BLaER1 treated with 17β-estradiol and CSF1 and Interleukin-3, amounts not matched to agents 10 nM and 100 nM (cell line): ENCODE measurements at regions not wholly inside any gene's neighbourhood (a gene's known extent, or its start where the extent isn't known, plus 50 kb on each side); places are given as distances from the start of the nearest gene placed in this dataset.

ENCODE experiments used
- H3K27ac ChIP-seq, 11 experiments: shearing (Covaris generic); formaldehyde crosslinking; 2 replicates each; pipeline ENCODE4 v1.8.1; 2022
- H3K27me3 ChIP-seq, 11 experiments: shearing (Covaris generic); formaldehyde crosslinking; 2 replicates each; pipeline ENCODE4 v1.8.1; 2022
- H3K36me3 ChIP-seq, 11 experiments: shearing (Covaris generic); formaldehyde crosslinking; 2 replicates each; pipeline ENCODE4 v1.8.1; 2022
- H3K4me1 ChIP-seq, 10 experiments: shearing (Covaris generic); formaldehyde crosslinking; 2 replicates each; pipeline ENCODE4 v1.8.1; 2022
- H3K4me2 ChIP-seq, 11 experiments: shearing (Covaris generic); formaldehyde crosslinking; 2 replicates each; pipeline ENCODE4 v1.8.1; 2022
- H3K4me3 ChIP-seq, 10 experiments: shearing (Covaris generic); formaldehyde crosslinking; 2 replicates each; pipeline ENCODE4 v1.8.1; 2022
- H3K9ac ChIP-seq, 11 experiments: shearing (Covaris generic); formaldehyde crosslinking; 2 replicates each; pipeline ENCODE4 v1.8.1; 2022
- H3K9me3 ChIP-seq, 11 experiments: shearing (Covaris generic); formaldehyde crosslinking; replicated peaks in 1 of 11; 2 replicates each; pipeline ENCODE4 v1.8.1; 2022
- H4K20me1 ChIP-seq, 11 experiments: shearing (Covaris generic); formaldehyde crosslinking; 2 replicates each; pipeline ENCODE4 v1.8.1; 2022
- Cebpa-rat ChIP-seq, 11 experiments: shearing (Covaris generic); IDR thresholded peaks; 2 replicates each; pipeline ENCODE4 v1.8.1; 2022

GRCh38 chr6:14335071-14335470 is 217.5 kb downstream of the CD83 start:
- TF ChIP-seq Cebpa-rat (IDR thresholded peaks at IDR 0.05): no peak

GRCh38 chr6:14337152-14337551 is 219.6 kb downstream of the CD83 start:
- no peak overlapping the region for H3K4me3 ChIP-seq
- no peaks in the 10 kb centered on the region for H3K36me3 ChIP-seq
- peaks cover 0 to 13% (median 3%) of the 10 kb centered on the region in 10 experiments; a peak in 7 of 20 replicates for H3K4me1 ChIP-seq
- peak overlapping the region in 2 of 11 experiments; percentile 7 to 20; a peak in 2 of 22 replicates for H3K4me2 ChIP-seq
- TF ChIP-seq Cebpa-rat (IDR thresholded peaks at IDR 0.05): no peak
- no peaks in the 10 kb centered on the region for H4K20me1 ChIP-seq
- no peak overlapping the region for H3K27ac ChIP-seq
- peaks cover 0 to 14% (median 7%) of the 10 kb centered on the region in 11 experiments; a peak in 5 of 22 replicates for H3K9me3 ChIP-seq
- H3K9ac ChIP-seq: no peak overlapping the region
- no peaks in the 10 kb centered on the region for H3K27me3 ChIP-seq

More at GRCh38 chr6:14335071-14335470, 217.5 kb downstream of the CD83 start:
- H4K20me1 ChIP-seq: no peaks in the 10 kb centered on the region
- peaks cover 0 to 14% (median 7%) of the 10 kb centered on the region in 11 experiments; a peak in 5 of 22 replicates for H3K9me3 ChIP-seq
- H3K9ac ChIP-seq: no peak overlapping the region
- H3K27ac ChIP-seq: no peak overlapping the region
- H3K4me1 ChIP-seq: peaks cover 0 to 10% (median 1%) of the 10 kb centered on the region in 10 experiments; a peak in 7 of 20 replicates
- no peaks in the 10 kb centered on the region for H3K27me3 ChIP-seq
- H3K36me3 ChIP-seq: no peaks in the 10 kb centered on the region
- no peak overlapping the region for H3K4me3 ChIP-seq
- no peak overlapping the region for H3K4me2 ChIP-seq

GRCh38 chr6:14339172-14339571 is 221.6 kb downstream of the CD83 start:
- Histone ChIP-seq H3K4me2 (peak overlapping the region in 2 of 11 experiments; percentile 8 to 10; a peak in 4 of 22 replicates), H3K27me3 (no peaks in the 10 kb centered on the region), H3K36me3 (no peaks in the 10 kb centered on the region), H3K9ac (no peak overlapping the region), H4K20me1 (no peaks in the 10 kb centered on the region), H3K4me3 (no peak overlapping the region), H3K27ac (no peak overlapping the region), H3K9me3 (peaks cover 0 to 14% (median 7%) of the 10 kb centered on the region in 11 experiments; a peak in 4 of 22 replicates), H3K4me1 (peaks cover 0 to 13% (median 3%) of the 10 kb centered on the region in 10 experiments; a peak in 7 of 20 replicates)
- TF ChIP-seq Cebpa-rat (IDR thresholded peaks at IDR 0.05): no peak

GRCh38 chr6:14339711-14340584 is 222.4 kb downstream of the CD83 start:
- no peak overlapping the region for H3K27ac ChIP-seq
- TF ChIP-seq Cebpa-rat (IDR thresholded peaks at IDR 0.05): no peak
- H3K4me2 ChIP-seq: peak overlapping the region in 3 of 11 experiments; percentile 1 to 10 (median 10); a peak in 4 of 22 replicates
- no peaks in the 10 kb centered on the region for H3K36me3 ChIP-seq
- H3K4me1 ChIP-seq: peaks cover 0 to 13% (median 3%) of the 10 kb centered on the region in 10 experiments; a peak in 7 of 20 replicates
- no peaks in the 10 kb centered on the region for H3K27me3 ChIP-seq
- peaks cover 0 to 14% (median 5%) of the 10 kb centered on the region in 11 experiments; a peak in 3 of 22 replicates for H3K9me3 ChIP-seq
- H4K20me1 ChIP-seq: no peaks in the 10 kb centered on the region
- H3K9ac ChIP-seq: no peak overlapping the region
- no peak overlapping the region for H3K4me3 ChIP-seq

- H3K36me3 ChIP-seq: no peaks in the 10 kb centered on the region
- no peaks in the 10 kb centered on the region for H4K20me1 ChIP-seq
- H3K9me3 ChIP-seq: peaks cover 0 to 8% (median 0%) of the 10 kb centered on the region in 11 experiments; a peak in 2 of 22 replicates
- no peak overlapping the region for H3K4me2 ChIP-seq
- H3K9ac ChIP-seq: no peak overlapping the region
- H3K27ac ChIP-seq: no peak overlapping the region
- TF ChIP-seq Cebpa-rat (IDR thresholded peaks at IDR 0.05): no peak
- H3K27me3 ChIP-seq: no peaks in the 10 kb centered on the region
- peaks cover 13 to 36% (median 25%) of the 10 kb centered on the region in 10 experiments; a peak in 16 of 20 replicates for H3K4me1 ChIP-seq
- no peak overlapping the region for H3K4me3 ChIP-seq
These were observed 226.9 kb downstream of the CD83 start for GRCh38 chr6:14344486-14344885.

GRCh38 chr6:14348389-14348788 is 230.8 kb downstream of the CD83 start:
- Histone ChIP-seq H3K9ac (no peak overlapping the region), H4K20me1 (no peaks in the 10 kb centered on the region), H3K9me3 (peaks cover 15 to 31% (median 19%) of the 10 kb centered on the region in 11 experiments; a peak in 21 of 22 replicates), H3K27me3 (no peaks in the 10 kb centered on the region; a peak in 1 of 22 replicates), H3K4me1 (peaks cover 13 to 50% (median 33%) of the 10 kb centered on the region in 10 experiments; a peak in 17 of 20 replicates), H3K27ac (no peak overlapping the region), H3K4me3 (no peak overlapping the region), H3K36me3 (no peaks in the 10 kb centered on the region), H3K4me2 (peak overlapping the region in 8 of 11 experiments; percentile 6 to 53 (median 26); a peak in 8 of 22 replicates)
- TF ChIP-seq Cebpa-rat (IDR thresholded peaks at IDR 0.05): no peak

DNA sequence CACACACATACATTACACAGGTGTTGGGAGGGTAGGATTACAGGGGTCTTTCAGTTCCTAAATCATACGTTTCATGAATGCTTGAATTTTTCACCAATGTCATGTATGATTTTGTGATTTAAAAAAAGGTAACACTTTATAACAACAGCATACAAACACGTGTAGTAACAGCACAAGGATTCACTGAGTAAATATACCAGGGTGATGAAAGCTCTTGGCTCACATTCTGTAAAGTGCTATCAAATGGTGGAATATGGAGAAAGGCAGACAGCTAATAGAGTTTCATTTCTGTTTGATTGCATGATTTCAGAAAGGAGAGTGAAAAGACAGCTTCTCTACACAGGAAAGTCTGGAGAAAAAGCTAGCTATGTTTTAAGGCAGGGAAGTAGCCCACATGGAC is 231.9 kb downstream of the CD83 start:
- H3K36me3 ChIP-seq: no peaks in the 10 kb centered on the region
- H3K27me3 ChIP-seq: no peaks in the 10 kb centered on the region; a peak in 1 of 22 replicates
- H3K27ac ChIP-seq: no peak overlapping the region
- peaks cover 17 to 61% (median 43%) of the 10 kb centered on the region in 10 experiments; a peak in 19 of 20 replicates for H3K4me1 ChIP-seq
- peak overlapping the region in 5 of 11 experiments; percentile 25 to 53 (median 49); a peak in 8 of 22 replicates for H3K4me2 ChIP-seq
- no peak for TF ChIP-seq Cebpa-rat (IDR thresholded peaks at IDR 0.05)
- H3K4me3 ChIP-seq: no peak overlapping the region
- H3K9ac ChIP-seq: no peak overlapping the region
- H4K20me1 ChIP-seq: no peaks in the 10 kb centered on the region
- H3K9me3 ChIP-seq: peaks cover 15 to 31% (median 19%) of the 10 kb centered on the region in 11 experiments; a peak in 21 of 22 replicates

GRCh38 chr6:14350210-14350609 is 232.6 kb downstream of the CD83 start:
- Histone ChIP-seq H3K4me1 (peaks cover 22 to 67% (median 50%) of the 10 kb centered on the region in 10 experiments), H3K4me2 (peak overlapping the region in 2 of 11 experiments; percentile 6 to 51; a peak in 3 of 22 replicates), H3K36me3 (no peaks in the 10 kb centered on the region), H3K9ac (no peak overlapping the region), H4K20me1 (no peaks in the 10 kb centered on the region), H3K27me3 (no peaks in the 10 kb centered on the region; a peak in 1 of 22 replicates), H3K27ac (no peak overlapping the region), H3K4me3 (no peak overlapping the region), H3K9me3 (peaks cover 15 to 30% (median 19%) of the 10 kb centered on the region in 11 experiments; a peak in 21 of 22 replicates)
- no peak for TF ChIP-seq Cebpa-rat (IDR thresholded peaks at IDR 0.05)

- H3K27me3 ChIP-seq: no peaks in the 10 kb centered on the region; a peak in 1 of 22 replicates
- H3K27ac ChIP-seq: no peak overlapping the region
- no peaks in the 10 kb centered on the region for H3K36me3 ChIP-seq
- H3K4me1 ChIP-seq: peaks cover 14 to 57% (median 48%) of the 10 kb centered on the region in 10 experiments
- peak overlapping the region in 7 of 11 experiments; percentile 4 to 59 (median 19); a peak in 8 of 22 replicates for H3K4me2 ChIP-seq
- H3K9ac ChIP-seq: no peak overlapping the region
- no peak overlapping the region for H3K4me3 ChIP-seq
- TF ChIP-seq Cebpa-rat (IDR thresholded peaks at IDR 0.05): no peak
- H3K9me3 ChIP-seq: peaks cover 15 to 29% (median 22%) of the 10 kb centered on the region in 11 experiments
- H4K20me1 ChIP-seq: no peaks in the 10 kb centered on the region
These were observed 235.7 kb downstream of the CD83 start for GRCh38 chr6:14353281-14353680.
